AG04450 (cell line): ENCODE measurements at regions not wholly inside any gene's neighbourhood (a gene's known extent, or its start where the extent isn't known, plus 50 kb on each side); places are given as distances from the start of the nearest gene placed in this dataset.
"Not testable (repeated sequence)": the region's sequence is repeated elsewhere in the genome, so short reads cannot be mapped to it uniquely, and the experiment has no call there.

Experiments used
- CTCF ChIA-PET: fragments of 300-600, 350-600 bp; formaldehyde crosslinking; extraction: SDS; loops from one replicate; lab custom pipeline; 2022; ENCODE audit warnings: antibody characterized with exemption, inconsistent platforms; lab: Charles Lee
- POLR2A ChIA-PET: fragments of 350-600 bp; formaldehyde crosslinking; extraction: SDS; loops from one replicate; lab custom pipeline; 2021; ENCODE audit warnings: antibody characterized with exemption, inconsistent platforms; lab: Yijun Ruan, JAX
- DNase-seq: peaks from one replicate; pipeline ENCODE4 v3.0.0-alpha.2; 2011; ENCODE audit warnings: low read depth, low spot score
- H3K27ac ChIP-seq: one replicate; pipeline ENCODE4 v1.5.1; 2012; ENCODE audit warnings: low read depth, low read length, control low read depth
- H3K27me3 ChIP-seq: one replicate; pipeline ENCODE4 v1.6.0; 2012; ENCODE audit warnings: low read length; ENCODE audit not compliant: control insufficient read depth, insufficient read depth
- H3K4me3 ChIP-seq: 2 replicates; pipeline ENCODE4 v1.5.1; 2011; ENCODE audit warnings: mild to moderate bottlenecking, low read depth, low read length, control low read depth
- H3K9me3 ChIP-seq: 2 replicates; pipeline ENCODE4 v1.5.1; 2012; ENCODE audit warnings: low read length; ENCODE audit not compliant: control insufficient read depth, insufficient read depth
- CTCF ChIP-seq: IDR thresholded peaks from 2 replicates; pipeline ENCODE4 v1.5.1; 2011; ENCODE audit warnings: low read depth, low read length, control low read depth, inconsistent platforms

GRCh38 chr9:108776920-108777639, 78.7 kb downstream of the ACTL7B start:
- POLR2A ChIA-PET = no interaction called here
- H3K4me3 ChIP-seq = no peak overlapping the region
- CTCF ChIA-PET = interaction anchor here (0.9 kb wide), 1 partner anchor 16 kb away, joined by 4 read pairs; no protein-coding TSS in a partner anchor
- H3K9me3 ChIP-seq = no peaks in the 10 kb centered on the region
- H3K27ac ChIP-seq = no peak overlapping the region
- H3K27me3 ChIP-seq = peaks cover 4% of the 10 kb centered on the region
- DNase-seq = no peak
- TF ChIP-seq CTCF = peak; percentile 24

DNA sequence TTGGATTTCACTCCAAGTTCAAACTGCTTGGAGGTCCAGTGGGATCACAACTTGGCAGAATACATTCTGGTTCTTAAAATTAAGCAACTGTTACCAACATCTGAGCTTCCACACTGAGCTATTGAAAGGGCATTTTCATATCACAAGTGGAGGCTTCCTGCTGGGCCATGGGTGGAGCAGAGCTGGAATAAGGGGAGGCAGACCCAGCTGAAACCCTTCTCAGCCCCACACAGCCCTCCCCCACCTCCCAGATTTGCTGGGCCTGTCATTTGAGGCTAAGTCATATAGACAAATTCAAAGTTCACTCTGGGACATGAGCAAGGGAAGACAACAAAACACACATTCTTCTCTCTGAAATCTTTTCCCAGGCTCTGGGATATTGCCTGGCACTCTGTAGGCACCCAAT, 79.9 kb downstream of the ACTL7B start:
- no peak for DNase-seq
- no peak overlapping the region for H3K27ac ChIP-seq
- ChIA-PET CTCF (interaction anchor here (0.6 to 2.6 kb wide), 7 partner anchors 9 to 1577 kb away, joined by 3 to 9 read pairs (median 4); no protein-coding TSS in a partner anchor), POLR2A (no interaction called here)
- no peaks in the 10 kb centered on the region for H3K9me3 ChIP-seq
- no peak overlapping the region for H3K4me3 ChIP-seq
- no peak for TF ChIP-seq CTCF
- H3K27me3 ChIP-seq = peaks cover 4% of the 10 kb centered on the region

GRCh38 chr9:108774088-108774487, 81.7 kb downstream of the ACTL7B start:
- POLR2A ChIA-PET, H3K27me3 ChIP-seq: not testable (repeated sequence)
- CTCF ChIA-PET = interaction anchor here (2.6 kb wide), 1 partner anchor 12 kb away, joined by 9 read pairs; no protein-coding TSS in a partner anchor

GRCh38 chr9:108772301-108772894, 83.4 kb downstream of the ACTL7B start:
- Histone ChIP-seq H3K27ac (no peak overlapping the region), H3K4me3 (no peak overlapping the region), H3K9me3 (no peaks in the 10 kb centered on the region), H3K27me3 (peaks cover 4% of the 10 kb centered on the region)
- TF ChIP-seq CTCF = no peak
- ChIA-PET POLR2A (no interaction called here), CTCF (no interaction called here)
- DNase-seq = no peak

More at GRCh38 chr9:108774088-108774487, 81.7 kb downstream of the ACTL7B start:
- not testable (repeated sequence) for H3K27ac ChIP-seq, H3K4me3 ChIP-seq, DNase-seq, H3K9me3 ChIP-seq

GRCh38 chr9:108768744-108769143, 87.0 kb downstream of the ACTL7B start:
- Histone ChIP-seq H3K9me3 (no peaks in the 10 kb centered on the region), H3K4me3 (no peak overlapping the region), H3K27ac (no peak overlapping the region), H3K27me3 (peaks cover 6% of the 10 kb centered on the region)
- ChIA-PET POLR2A (no interaction called here), CTCF (no interaction called here)
- no peak for TF ChIP-seq CTCF
- no peak for DNase-seq
